Astrocyte of the spinal cord (primary cell): ENCODE measurements at regions not wholly inside any gene's neighbourhood (a gene's known extent, or its start where the extent isn't known, plus 50 kb on each side); places are given as distances from the start of the nearest gene placed in this dataset.

Experiments
- DNase-seq: peaks from one replicate; pipeline ENCODE4 v3.0.0; 2011; ENCODE audit warnings: low read depth, low spot score
- H3K4me3 ChIP-seq: 2 replicates; pipeline ENCODE4 v1.5.1; 2011; ENCODE audit warnings: low read depth, mild to moderate bottlenecking, low read length, moderate library complexity
- in situ Hi-C: cut with HindIII; loops from 2 replicates; pipeline ENCODE4 v1.10.0; 2017; ENCODE audit warnings: low sequenced_read_pairs
- TF ChIP-seq, protein P1 (sequence below): IDR thresholded peaks from 2 replicates; pipeline ENCODE4 v1.5.1; 2012; ENCODE audit warnings: low read depth, mild to moderate bottlenecking, low read length, inconsistent platforms

GRCh38 chr18:38606841-38607240 lies 1041.2 kb upstream of the CELF4 start:
- TF ChIP-seq, protein P1, sequence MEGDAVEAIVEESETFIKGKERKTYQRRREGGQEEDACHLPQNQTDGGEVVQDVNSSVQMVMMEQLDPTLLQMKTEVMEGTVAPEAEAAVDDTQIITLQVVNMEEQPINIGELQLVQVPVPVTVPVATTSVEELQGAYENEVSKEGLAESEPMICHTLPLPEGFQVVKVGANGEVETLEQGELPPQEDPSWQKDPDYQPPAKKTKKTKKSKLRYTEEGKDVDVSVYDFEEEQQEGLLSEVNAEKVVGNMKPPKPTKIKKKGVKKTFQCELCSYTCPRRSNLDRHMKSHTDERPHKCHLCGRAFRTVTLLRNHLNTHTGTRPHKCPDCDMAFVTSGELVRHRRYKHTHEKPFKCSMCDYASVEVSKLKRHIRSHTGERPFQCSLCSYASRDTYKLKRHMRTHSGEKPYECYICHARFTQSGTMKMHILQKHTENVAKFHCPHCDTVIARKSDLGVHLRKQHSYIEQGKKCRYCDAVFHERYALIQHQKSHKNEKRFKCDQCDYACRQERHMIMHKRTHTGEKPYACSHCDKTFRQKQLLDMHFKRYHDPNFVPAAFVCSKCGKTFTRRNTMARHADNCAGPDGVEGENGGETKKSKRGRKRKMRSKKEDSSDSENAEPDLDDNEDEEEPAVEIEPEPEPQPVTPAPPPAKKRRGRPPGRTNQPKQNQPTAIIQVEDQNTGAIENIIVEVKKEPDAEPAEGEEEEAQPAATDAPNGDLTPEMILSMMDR = no peak
- no peak overlapping the region for H3K4me3 ChIP-seq
- no peak for DNase-seq
- in situ Hi-C loops = no loop called here

DNA sequence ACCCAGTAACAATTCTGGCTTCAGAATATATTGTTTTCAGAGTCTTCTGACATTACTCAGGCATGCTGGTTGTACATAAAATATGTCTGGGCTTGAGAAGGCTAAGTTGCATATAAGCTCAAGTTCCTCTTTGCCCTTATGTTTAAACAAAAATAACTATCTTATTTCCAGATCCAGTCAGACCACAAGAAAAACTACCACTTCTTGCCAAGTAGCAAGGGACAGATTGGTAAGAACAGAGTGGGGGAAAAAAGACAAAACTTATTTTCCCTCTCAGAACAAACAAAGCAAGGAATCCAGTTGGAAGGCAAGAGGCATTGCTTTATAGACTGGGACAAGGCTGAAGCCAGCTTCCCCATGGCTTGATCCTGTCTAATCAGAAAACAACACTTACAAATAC lies 1036.7 kb upstream of the CELF4 start:
- in situ Hi-C loops = no loop called here

GRCh38 chr18:38587571-38587970 lies 1022.0 kb upstream of the CELF4 start:
- in situ Hi-C loops = no loop called here
- H3K4me3 ChIP-seq = no peak overlapping the region
- TF ChIP-seq, protein P1 = no peak
- no peak for DNase-seq

More for the DNA sequence above, 1036.7 kb upstream of the CELF4 start:
- TF ChIP-seq, protein P1 = no peak
- DNase-seq = no peak
- H3K4me3 ChIP-seq = no peak overlapping the region

- in situ Hi-C loops = no loop called here
- TF ChIP-seq, protein P1 = no peak
- H3K4me3 ChIP-seq = no peak overlapping the region
- no peak for DNase-seq
Measured at GRCh38 chr18:38586327-38586726, 1020.7 kb upstream of the CELF4 start.

DNA sequence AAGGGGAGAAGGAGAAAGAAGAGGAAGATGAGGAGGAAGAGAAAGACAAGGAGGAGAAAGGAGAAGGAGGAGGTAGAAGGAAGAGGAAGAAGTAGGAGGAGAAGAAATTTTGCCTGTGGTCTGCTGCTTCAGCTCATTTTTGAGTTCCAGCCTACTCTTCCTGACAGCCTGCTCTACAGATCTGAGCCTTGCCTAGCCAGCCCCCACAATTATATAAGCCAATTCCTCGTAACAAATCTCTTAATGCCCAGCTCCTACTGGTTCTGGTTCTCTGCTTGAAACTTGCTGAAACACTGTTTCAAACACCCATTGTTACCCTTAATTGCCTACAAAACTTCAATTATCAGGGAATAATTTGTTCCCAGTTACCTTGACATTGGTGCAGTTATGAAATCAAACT lies 1014.2 kb upstream of the CELF4 start:
- H3K4me3 ChIP-seq = no peak overlapping the region
- in situ Hi-C loops = no loop called here
- no peak for DNase-seq
- TF ChIP-seq, protein P1 = no peak

DNA sequence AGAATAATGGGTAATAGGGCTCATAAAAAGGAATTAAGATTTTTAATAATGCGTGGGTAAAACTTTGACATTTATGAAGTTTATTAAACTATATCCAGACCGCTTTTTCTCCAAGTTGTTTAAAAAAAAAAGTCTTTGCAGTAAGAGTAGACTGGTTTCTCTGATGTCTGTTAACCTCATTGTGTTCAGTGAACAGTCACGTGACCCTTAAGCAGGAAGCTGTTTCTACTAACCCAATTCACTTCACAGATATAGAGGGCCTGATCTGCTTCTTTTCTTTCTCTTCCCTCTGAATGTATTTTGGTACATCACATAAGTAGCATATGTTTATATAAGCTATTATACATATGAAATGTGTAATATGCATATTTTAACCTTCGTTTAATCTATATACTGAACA lies 1011.3 kb upstream of the CELF4 start:
- in situ Hi-C loops = no loop called here
- TF ChIP-seq, protein P1 = no peak
- no peak overlapping the region for H3K4me3 ChIP-seq
- DNase-seq = no peak

DNA sequence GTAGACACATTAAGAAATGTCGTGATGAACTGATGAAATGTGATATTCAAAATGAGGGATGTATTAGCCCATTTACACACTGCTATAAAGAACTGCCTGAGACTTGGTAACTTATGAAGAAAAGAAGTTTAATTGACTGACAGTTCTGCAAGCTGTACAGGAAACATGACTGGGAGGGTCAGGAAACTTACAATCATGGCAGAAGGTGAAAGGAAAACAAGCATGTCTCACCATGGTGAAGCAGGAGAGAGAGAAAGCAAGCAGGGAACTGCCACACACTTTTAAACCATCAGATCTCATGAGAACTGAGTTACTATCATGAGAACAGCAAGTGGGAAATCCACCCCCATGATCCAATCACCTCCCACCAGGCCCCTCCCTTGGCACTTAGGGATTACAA lies 1010.8 kb upstream of the CELF4 start:
- no peak for DNase-seq
- H3K4me3 ChIP-seq = no peak overlapping the region
- TF ChIP-seq, protein P1 = no peak
- in situ Hi-C loops = no loop called here
